Endodermal cell (in vitro differentiated cells): ENCODE measurements at regions not wholly inside any gene's neighbourhood (a gene's known extent, or its start where the extent isn't known, plus 50 kb on each side); places are given as distances from the start of the nearest gene placed in this dataset.

Experiments
- DNase-seq: peaks from one replicate; pipeline ENCODE4 v3.0.0-alpha.2; 2017
- H3K27ac ChIP-seq: 2 replicates; pipeline ENCODE4 v1.5.1; 2013; ENCODE audit warnings: mild to moderate bottlenecking, low read depth, low read length, moderate library complexity
- H3K27me3 ChIP-seq: 2 replicates; pipeline ENCODE4 v1.6.1; 2013; ENCODE audit warnings: mild to moderate bottlenecking, low read length, moderate library complexity; ENCODE audit not compliant: insufficient read depth, control insufficient read depth, poor library complexity, severe bottlenecking
- H3K36me3 ChIP-seq: 2 replicates; pipeline ENCODE4 v1.7.0; 2013; ENCODE audit warnings: mild to moderate bottlenecking, low read length, moderate library complexity; ENCODE audit not compliant: control insufficient read depth, insufficient read depth
- H3K4me1 ChIP-seq: one replicate; pipeline ENCODE4 v1.7.0; 2013; ENCODE audit warnings: low read length; ENCODE audit not compliant: control insufficient read depth, insufficient read depth
- H3K4me3 ChIP-seq: 2 replicates; pipeline ENCODE4 v1.5.1; 2013; ENCODE audit warnings: mild to moderate bottlenecking, low read length, moderate library complexity
- H3K9ac ChIP-seq: 2 replicates; pipeline ENCODE4 v1.6.1; 2013; ENCODE audit warnings: mild to moderate bottlenecking, low read length, moderate library complexity; ENCODE audit not compliant: poor library complexity, severe bottlenecking; ENCODE audit errors: extremely low read depth
- H3K9me3 ChIP-seq: 2 replicates; pipeline ENCODE4 v1.6.1; 2013; ENCODE audit warnings: mild to moderate bottlenecking, low read length, moderate library complexity; ENCODE audit not compliant: control insufficient read depth
- H3K27ac Mint-ChIP-seq: 2 replicates; pipeline ENCODE4 v1.8.0; 2020; ENCODE audit warnings: mixed read lengths
- H3K27me3 Mint-ChIP-seq: 2 replicates; pipeline ENCODE4 v1.8.0; 2021; ENCODE audit warnings: mild to moderate bottlenecking, mixed read lengths; ENCODE audit not compliant: insufficient read depth
- H3K36me3 Mint-ChIP-seq: 2 replicates; pipeline ENCODE4 v1.8.0; 2020; ENCODE audit warnings: low read depth, mixed read lengths
- H3K4me1 Mint-ChIP-seq: 2 replicates; pipeline ENCODE4 v1.8.0; 2020; ENCODE audit warnings: mixed read lengths
- H3K4me3 Mint-ChIP-seq: 2 replicates; pipeline ENCODE4 v1.8.0; 2020; ENCODE audit warnings: mild to moderate bottlenecking, moderate library complexity, mixed read lengths
- H3K9me3 Mint-ChIP-seq: 2 replicates; pipeline ENCODE4 v1.8.0; 2020; ENCODE audit warnings: mild to moderate bottlenecking, mixed read lengths
- WGBS, 2 experiments: methylation state at CpG; one replicate each; pipeline versions ENCODE4 v1.1.5 to v1.1.7; 2013; ENCODE audit warnings: missing lambda C conversion rate in 2 of 2, mixed read lengths in 1 of 2; ENCODE audit not compliant: insufficient coverage in 1 of 2, insufficient read length in 1 of 2; 5-methylcytosine and 5-hydroxymethylcytosine counted together
- TF ChIP-seq, protein P1 (sequence below): fragments of 200-600 bp; sonication (generic); conservative IDR thresholded peaks from 2 replicates; pipeline ENCODE4 v1.5.0; 2021; ENCODE audit warnings: antibody characterized with exemption, mild to moderate bottlenecking

DNA sequence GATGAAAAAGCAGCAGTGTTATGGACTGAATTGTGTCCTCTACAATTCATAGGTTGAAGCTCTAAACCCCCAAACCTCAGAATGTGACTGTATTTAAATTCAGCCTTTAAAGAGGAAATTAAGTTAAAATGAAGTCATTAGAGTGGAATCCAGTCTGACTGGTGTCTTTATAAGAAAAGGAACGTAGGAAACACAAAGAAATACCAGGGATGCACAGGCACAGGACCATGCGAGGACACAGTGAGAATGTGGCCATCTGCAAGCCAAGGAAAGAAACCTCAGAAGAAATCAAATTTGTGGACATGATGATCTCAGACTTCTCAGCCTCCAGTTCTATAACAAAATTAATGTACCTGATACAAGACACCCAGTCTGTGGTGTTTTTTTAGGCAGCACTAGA, 971.2 kb upstream of the CDH9 start:
- H3K4me3 Mint-ChIP-seq = no peak overlapping the region
- 86 to 89% methylated on average over 2 of the region's 2 CpGs for WGBS, 2 experiments
- TF ChIP-seq, protein P1, sequence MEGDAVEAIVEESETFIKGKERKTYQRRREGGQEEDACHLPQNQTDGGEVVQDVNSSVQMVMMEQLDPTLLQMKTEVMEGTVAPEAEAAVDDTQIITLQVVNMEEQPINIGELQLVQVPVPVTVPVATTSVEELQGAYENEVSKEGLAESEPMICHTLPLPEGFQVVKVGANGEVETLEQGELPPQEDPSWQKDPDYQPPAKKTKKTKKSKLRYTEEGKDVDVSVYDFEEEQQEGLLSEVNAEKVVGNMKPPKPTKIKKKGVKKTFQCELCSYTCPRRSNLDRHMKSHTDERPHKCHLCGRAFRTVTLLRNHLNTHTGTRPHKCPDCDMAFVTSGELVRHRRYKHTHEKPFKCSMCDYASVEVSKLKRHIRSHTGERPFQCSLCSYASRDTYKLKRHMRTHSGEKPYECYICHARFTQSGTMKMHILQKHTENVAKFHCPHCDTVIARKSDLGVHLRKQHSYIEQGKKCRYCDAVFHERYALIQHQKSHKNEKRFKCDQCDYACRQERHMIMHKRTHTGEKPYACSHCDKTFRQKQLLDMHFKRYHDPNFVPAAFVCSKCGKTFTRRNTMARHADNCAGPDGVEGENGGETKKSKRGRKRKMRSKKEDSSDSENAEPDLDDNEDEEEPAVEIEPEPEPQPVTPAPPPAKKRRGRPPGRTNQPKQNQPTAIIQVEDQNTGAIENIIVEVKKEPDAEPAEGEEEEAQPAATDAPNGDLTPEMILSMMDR = no peak
- Histone ChIP-seq H3K9me3 (peaks cover 43% of the 10 kb centered on the region), H3K36me3 (no peaks in the 10 kb centered on the region), H3K4me3 (no peak overlapping the region), H3K4me1 (no peaks in the 10 kb centered on the region), H3K27me3 (no peaks in the 10 kb centered on the region), H3K9ac (no peak overlapping the region), H3K27ac (no peak overlapping the region)
- DNase-seq = no peak
- H3K9me3 Mint-ChIP-seq = peaks cover 42% of the 10 kb centered on the region
- no peaks in the 10 kb centered on the region for H3K36me3 Mint-ChIP-seq
- H3K4me1 Mint-ChIP-seq = no peaks in the 10 kb centered on the region
- no peak overlapping the region for H3K27ac Mint-ChIP-seq
- no peaks in the 10 kb centered on the region for H3K27me3 Mint-ChIP-seq

DNA sequence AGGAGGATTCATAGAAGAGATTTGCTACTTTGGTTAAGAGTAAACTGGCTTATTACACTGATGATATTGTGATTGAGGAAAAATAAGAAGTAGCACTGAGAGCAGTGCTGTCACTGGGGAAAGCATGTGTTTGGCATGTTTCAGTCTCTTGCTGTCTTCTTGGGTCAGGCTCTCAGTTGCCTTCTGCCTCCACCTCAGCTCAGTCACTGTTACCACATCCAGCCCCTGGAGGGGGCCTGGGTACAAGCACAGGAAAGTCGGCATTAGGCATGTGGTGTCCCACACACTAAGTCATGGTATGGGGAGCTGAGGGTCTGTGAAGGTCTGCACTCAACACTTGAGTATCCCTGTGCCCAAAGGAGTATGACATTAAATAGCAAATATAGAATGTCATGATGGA, 958.3 kb upstream of the CDH9 start:
- TF ChIP-seq, protein P1 = peak; percentile 25
- no peak overlapping the region for H3K4me3 ChIP-seq
- no peak for DNase-seq
- no peaks in the 10 kb centered on the region for H3K9me3 ChIP-seq
- no peaks in the 10 kb centered on the region for H3K27me3 ChIP-seq
- Mint-ChIP-seq H3K27ac (no peak overlapping the region), H3K4me3 (no peak overlapping the region), H3K27me3 (no peaks in the 10 kb centered on the region), H3K36me3 (no peaks in the 10 kb centered on the region), H3K9me3 (peaks cover 3% of the 10 kb centered on the region), H3K4me1 (no peaks in the 10 kb centered on the region)
- 0% methylated on average over 1 of the region's 1 CpG for WGBS, 2 experiments
- H3K9ac ChIP-seq = no peak overlapping the region
- H3K36me3 ChIP-seq = no peaks in the 10 kb centered on the region
- H3K4me1 ChIP-seq = no peaks in the 10 kb centered on the region
- H3K27ac ChIP-seq = no peak overlapping the region

DNA sequence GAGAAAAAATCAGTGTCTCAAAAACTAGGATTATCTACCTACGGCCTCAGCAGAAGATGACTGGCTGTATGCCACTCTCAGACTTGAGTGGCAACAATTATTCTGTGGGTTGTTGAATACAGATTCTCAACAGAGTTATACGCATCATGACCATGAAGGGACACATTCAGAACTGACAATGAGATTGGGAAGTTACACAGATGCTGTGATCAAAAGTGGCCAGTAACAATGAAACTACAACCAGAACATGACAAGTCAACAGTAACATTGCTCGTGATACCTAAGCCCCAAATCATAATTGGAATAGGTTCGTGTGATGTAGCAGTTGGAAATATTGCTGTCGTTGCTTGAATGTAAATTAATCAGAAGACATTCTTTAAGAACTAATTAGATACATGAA, 957.5 kb upstream of the CDH9 start:
- Histone ChIP-seq H3K27me3 (no peaks in the 10 kb centered on the region), H3K36me3 (no peaks in the 10 kb centered on the region), H3K4me3 (no peak overlapping the region), H3K27ac (no peak overlapping the region), H3K9me3 (no peaks in the 10 kb centered on the region), H3K4me1 (no peaks in the 10 kb centered on the region), H3K9ac (no peak overlapping the region)
- no peak overlapping the region for H3K4me3 Mint-ChIP-seq
- H3K27me3 Mint-ChIP-seq = no peaks in the 10 kb centered on the region
- no peak for DNase-seq
- no peak overlapping the region for H3K27ac Mint-ChIP-seq
- H3K9me3 Mint-ChIP-seq = peaks cover 3% of the 10 kb centered on the region
- no peaks in the 10 kb centered on the region for H3K36me3 Mint-ChIP-seq
- TF ChIP-seq, protein P1 = no peak
- H3K4me1 Mint-ChIP-seq = no peaks in the 10 kb centered on the region
- WGBS, 2 experiments = 89 to 100% methylated on average over 2 to 5 of the region's 5 CpGs
